CD4-positive, alpha-beta T cell treated with Interleukin-4 for 4 hours (primary cell): ENCODE measurements at regions not wholly inside any gene's neighbourhood (a gene's known extent, or its start where the extent isn't known, plus 50 kb on each side); places are given as distances from the start of the nearest gene placed in this dataset.
"Not testable (repeated sequence)": the region's sequence is repeated elsewhere in the genome, so short reads cannot be mapped to it uniquely, and the experiment has no call there.

Source experiments
- DNase-seq: peaks from one replicate; pipeline ENCODE4 v3.0.0-alpha.2; 2020

- DNase-seq = no peak
Observed at GRCh38 chr11:95432714-95433503, 201.9 kb upstream of the SESN3 start.

- DNase-seq = no peak
Observed at GRCh38 chr11:95429376-95429907, 198.4 kb upstream of the SESN3 start.

DNA sequence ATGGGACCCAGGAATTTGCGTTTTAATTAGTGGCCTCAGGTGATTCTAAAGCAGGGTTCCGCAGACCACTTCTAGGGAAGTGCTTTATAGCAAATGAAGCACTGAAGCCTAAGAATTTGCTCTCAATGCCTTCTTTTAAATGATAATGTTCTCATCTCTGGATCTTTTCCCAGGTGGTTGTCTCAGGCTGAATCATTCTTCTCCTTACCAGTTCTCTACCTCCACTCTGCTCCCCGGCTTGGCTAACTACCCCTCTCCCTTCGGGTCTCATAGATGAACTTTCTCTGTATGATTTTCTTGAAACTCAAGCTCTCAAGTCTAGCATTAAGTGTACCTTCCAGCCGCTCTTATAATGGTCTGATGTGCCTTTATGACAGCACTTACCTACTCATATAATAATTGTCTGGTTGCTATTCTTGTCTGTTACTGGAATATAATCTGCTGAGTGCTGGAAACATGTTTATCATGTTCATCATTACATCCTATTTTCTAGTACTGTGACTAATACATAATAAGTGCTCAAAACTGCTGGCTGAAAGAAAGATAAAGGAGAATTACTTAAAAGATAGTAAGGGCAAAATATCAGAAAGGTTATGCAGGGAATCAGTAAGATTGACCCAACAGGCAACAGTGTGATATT is 195.9 kb upstream of the SESN3 start:
- no peak for DNase-seq

DNA sequence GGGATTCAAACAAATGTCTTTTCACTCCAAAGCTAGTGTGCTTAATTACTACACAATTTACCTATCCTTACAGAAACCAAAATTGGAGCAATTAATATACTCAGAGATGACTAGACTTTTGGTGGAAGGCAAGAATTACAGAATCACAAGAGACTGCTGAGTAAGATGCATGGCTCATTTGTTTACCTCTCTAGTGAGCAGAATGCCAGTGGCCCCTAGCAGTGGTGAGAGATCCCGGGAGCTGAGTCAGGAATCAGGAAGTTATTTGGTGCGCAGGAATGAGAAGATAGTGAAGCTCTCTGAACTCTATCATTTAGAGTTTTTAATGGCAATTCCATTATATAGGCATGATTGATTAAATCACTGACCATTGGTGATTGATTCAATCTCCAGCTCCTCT is 188.9 kb upstream of the SESN3 start:
- no peak for DNase-seq

- DNase-seq = no peak
Observed at GRCh38 chr11:95418916-95419315, 187.9 kb upstream of the SESN3 start.

DNA sequence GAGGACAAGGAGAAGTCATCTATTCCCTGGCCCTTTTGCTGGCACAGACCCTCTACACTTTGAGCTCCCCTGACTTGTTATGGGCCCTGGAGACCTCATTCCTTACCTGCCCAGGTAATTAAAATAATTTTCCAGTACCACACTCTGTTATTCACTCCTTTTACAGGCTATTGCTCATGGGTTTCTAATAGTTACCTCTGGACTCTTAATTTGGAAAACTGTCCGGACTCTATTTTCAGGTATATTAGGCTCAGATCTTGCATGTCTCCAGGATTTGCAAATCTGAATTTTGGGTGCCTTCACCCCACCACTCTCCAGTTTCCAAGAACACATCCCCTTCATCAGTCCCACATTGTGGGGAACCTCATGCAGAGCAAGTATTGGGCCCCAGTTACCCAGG is 186.8 kb upstream of the SESN3 start:
- DNase-seq = no peak

DNA sequence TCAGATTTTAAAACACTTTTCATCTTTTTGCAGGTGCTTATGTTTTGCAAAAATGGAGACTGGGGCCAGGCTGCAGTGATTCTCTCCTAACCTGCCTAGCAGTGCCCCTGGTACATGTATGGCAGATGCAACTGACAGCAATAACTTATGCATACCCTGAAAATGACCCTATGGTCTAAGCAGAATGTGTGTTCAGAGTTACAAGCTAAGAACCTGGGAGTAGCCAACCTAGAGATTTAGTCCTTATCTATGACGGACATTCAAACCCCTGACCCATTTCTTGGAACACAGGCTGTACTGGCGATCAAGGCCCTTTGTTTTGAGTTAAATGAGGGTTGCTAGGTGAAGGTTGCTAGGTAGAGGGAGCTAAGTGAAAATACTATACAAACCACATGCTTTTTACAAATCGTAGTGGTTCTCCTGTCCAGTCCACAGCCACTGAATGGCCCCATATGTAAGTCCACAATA is 184.9 kb upstream of the SESN3 start:
- no peak for DNase-seq

DNA sequence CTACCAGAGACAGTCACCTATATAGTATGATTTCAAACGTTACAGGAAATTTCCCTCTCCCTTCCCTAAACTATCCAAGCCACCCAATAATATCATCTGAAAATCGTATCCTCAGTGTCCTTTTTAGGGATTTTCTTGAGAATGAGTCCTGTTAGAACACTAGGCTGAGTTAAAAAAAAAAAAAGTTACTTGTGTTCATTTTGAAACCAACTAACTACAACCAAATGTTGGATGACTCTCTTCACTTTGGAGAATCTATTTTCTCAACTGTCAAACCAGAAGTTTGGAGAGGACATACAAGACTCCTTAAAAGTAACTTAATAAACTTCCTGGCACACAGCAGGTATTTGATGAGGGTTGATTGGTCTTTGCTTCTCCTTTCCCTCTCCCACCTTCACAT is 183.2 kb upstream of the SESN3 start:
- no peak for DNase-seq

DNA sequence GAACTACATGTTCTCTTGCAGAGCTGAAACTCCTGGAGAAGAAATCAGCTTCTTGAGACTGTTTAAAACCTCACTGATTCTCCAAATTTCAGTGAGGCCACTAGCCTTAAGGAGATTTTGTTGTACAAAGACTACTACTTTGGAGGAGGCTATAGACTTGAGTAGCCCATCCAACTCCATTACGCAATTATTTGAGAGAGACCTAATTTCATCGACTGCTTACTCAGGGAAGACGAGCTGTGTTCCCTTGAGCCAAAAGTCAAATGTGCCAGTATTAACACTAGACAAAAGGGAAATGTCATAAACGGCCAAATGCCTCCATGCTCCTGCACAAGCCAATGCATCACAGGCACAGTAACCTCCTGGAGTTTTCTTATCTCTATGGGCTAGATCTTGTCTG is 182.8 kb upstream of the SESN3 start:
- DNase-seq = no peak

- no peak for DNase-seq
Observed at GRCh38 chr11:95413021-95413420, 182.0 kb upstream of the SESN3 start.

DNA sequence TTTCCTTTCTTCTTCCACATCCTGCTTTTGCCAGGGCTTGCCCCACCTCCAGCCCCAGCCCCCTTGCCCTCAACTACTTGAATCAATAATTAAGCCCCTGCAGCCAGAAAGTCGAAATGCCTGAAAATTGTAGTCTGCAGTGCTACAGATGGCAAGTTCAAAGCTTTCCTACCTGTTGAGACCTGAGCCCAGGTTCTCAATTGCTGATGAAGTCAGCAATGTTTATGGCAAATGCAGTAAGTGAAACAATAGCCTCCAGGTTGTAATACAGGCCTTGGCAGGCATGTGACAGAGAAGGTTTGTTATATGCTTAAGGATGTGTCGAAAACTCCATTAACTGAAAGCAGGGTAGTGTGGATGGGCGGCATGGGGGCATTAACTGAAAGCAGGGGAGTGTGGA is 181.1 kb upstream of the SESN3 start:
- no peak for DNase-seq

DNA sequence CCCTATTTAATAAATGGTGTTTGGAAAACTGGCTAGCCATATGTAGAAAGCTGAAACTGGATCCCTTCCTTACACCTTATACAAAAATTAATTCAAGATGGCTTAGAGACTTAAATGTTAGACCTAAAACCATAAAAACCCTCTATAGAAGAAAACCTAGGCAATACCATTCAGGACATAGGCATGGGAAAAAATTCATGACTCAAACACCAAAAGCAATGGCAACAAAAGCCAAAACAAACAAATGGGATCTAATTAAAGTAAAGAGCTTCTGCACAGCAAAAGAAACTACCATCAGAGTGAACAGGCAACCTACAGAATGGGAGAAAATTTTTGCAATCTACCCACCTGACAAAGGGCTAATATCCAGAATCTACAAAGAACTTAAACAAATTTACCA is 179.7 kb upstream of the SESN3 start:
- DNase-seq = not testable (repeated sequence)

DNA sequence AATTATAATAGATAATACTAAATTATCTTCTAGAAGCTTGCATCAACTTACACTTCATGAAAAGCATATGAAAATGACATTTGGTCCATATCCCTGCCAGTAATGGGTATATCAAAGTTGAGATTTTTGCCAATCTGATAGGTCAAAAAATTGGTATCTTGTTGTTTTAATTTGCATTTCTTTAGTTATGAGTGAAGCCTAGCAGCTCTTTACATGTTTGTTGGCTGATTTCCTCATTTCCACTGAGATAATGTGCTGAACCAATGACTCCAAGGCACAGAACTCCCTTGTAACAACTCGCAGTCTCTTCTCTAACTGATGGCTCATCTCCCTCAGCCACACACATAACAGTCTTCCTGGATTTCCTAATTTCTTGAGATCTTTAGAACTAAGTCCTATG is 175.3 kb upstream of the SESN3 start:
- DNase-seq = no peak

DNA sequence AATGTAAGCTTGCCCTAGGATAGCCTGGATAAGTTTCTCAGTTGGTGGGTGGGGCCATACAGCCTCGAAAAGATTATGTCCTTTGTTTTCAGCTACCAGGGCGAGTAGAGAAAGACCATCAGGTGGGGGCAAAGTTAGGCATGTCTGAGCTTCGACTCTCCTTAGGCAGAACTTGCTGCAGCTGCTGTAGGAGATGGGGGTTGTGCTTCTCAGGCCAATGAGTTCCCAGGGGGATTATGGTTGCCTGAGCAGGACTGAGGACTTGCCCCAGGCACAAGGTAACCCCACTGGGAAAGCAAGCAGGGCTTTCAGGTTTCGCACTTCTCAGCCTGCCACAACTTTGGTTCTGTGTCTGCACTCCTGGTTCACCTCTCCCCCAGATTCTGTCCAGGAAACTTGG is 173.4 kb upstream of the SESN3 start:
- no peak for DNase-seq

DNA sequence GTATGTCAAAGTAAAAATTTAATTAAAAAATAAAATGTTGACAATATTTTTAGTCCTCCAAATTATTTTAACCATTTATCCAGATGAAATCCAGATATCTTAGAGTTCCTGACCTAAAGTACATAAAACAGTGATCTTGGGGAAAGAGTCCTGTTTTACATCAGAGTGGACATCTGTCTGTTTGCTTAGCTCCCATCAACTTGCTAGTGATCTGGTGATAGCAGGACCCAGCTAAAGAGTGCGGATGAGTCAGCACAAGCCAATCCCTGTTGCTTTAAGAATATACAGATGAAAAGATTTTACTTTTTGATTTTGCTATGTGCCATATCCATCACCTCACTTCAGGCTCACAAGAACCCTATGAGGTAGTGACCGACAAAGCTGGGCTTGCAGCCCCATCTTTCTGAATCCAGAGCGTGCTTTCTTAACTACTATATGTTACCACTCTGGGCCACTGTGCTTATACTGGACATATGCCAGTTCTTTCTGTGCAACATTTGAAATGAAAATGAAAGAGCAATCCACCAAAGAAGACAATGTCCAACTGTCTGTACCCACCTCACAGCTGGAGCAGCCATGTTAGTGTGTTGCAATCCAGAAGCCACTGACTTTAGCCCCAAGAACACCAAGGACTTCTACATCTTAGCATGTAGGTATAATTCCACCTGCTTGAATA is 167.6 kb upstream of the SESN3 start:
- no peak for DNase-seq

DNA sequence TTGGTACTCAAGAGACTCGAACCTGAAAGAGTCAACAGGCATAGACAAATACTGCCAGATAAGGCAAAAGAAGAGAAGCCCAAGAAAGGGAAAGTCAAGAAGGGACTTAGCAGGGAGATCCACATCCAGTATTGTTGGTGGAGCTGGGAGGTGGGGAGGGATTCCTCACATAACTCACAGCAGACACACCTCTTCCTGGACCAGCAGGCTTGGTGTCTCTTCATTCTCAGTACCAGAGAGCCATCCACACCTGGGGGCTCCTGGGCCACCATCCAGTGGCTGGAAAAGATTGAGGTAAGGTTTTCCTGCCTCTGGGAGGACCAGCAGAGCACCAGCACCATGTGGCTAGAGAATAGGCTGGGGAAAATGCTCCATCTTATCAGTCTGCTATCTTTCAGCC is 161.6 kb upstream of the SESN3 start:
- DNase-seq = no peak

DNA sequence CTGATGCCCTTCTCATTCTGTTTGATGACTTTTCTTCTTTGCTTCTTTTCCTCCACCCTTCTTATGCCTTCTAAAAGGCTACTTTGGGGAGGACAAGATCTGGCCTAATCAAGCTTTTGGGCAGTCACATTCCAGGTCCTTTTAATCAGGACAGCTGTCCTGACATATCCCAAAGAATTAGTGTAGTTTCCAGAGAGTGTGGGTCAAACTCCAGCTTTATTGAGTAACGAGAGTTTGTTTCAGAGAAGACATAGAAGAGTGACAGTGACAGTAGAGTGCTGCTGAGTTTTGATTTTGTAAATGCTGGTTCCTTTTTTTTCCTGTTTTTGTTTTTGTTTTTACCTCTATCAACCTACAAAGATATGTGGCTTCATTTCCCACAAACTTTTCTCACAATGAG is 158.4 kb upstream of the SESN3 start:
- no peak for DNase-seq

DNA sequence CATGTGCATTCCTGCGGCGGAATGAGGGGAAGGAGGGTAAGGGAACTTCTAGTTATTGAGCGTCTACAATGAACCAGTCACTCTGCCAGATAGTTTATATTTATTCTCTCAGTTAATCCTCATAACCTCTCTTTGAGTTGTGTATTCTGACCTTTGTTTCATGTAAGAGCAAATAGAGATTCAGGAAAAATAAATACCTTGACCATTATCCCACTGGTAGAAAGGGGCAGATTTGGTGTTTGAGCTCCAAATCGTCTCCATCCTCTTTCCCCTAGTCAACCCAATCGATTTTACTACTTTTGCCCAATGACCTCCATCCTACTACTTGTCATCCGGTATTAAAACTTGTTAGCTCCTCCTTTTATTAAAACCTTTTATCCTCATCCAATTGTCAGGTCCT is 157.1 kb upstream of the SESN3 start:
- DNase-seq = no peak

GRCh38 chr11:95387325-95387724 is 156.3 kb upstream of the SESN3 start:
- DNase-seq = no peak

DNA sequence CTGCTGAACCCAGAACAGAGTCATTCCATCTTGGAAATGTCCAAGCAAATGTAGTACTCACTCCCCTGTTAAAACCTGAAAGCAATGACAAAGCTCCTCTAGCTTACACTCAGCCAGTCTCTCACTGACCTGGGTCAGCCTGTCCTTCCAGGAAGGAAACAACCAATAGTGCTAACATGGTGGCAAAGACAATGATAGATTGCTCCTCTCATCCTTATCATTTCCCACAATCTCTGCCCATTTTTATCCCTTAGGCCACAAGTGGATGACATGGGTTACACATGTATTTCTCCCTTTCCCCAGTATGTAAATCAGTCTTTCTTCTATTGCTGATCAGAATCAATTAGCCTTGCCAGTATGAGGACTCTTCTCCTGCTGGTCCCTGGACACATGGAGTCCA is 154.6 kb upstream of the SESN3 start:
- no peak for DNase-seq

DNA sequence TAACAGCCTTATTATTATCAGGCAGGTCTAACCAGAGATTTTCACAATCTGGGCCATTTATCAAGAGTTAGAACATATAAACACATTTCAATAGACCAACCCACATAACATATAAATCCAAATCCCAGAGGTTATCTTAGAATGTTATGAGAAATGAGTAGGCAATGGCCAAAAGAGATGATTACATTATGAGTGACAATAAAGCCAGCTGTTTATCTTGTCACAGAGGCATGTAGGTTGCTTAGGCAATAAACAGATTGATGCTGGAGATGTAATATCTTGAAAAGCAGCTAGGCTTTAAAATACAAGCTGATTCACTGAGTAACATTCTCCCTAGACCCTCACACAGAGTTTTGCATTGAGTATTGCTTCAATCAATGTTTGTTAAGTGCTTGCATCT is 148.5 kb upstream of the SESN3 start:
- DNase-seq = no peak

- no peak for DNase-seq
Observed at GRCh38 chr11:95378789-95379188, 147.8 kb upstream of the SESN3 start.

GRCh38 chr11:95378111-95378510 is 147.1 kb upstream of the SESN3 start:
- DNase-seq = no peak

DNA sequence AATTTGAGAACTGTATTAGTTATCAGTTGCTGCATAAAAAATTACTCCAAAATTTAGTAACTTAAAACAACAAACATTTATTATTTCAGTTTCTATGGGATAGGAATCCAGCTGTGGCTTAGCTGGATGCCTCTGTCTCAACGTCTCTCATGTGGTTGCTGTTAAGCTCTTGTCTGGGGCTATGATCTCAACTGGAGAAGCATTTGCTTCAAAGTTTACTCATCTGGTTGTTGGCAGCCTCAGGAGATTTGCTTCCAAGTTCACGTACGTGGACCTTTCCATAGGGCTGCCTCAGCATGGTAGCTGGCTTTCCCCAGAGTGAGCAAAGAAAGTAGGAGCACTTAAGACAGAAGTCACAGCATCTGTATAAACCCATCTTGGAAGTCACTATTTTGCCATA is 144.9 kb upstream of the SESN3 start:
- DNase-seq = no peak
